WTC11 (cell line): ENCODE measurements at regions not wholly inside any gene's neighbourhood (a gene's known extent, or its start where the extent isn't known, plus 50 kb on each side); places are given as distances from the start of the nearest gene placed in this dataset.

ENCODE experiments used
- ATAC-seq: fragments of 200-7000 bp; cut with Tn5 transposase; 2 replicates; pipeline ENCODE4 v1.10.0; 2021; ENCODE audit warnings: mild to moderate bottlenecking, moderate library complexity
- CTCF ChIA-PET: fragments of 300-600 bp; sonication (Branson Sonifier 250); formaldehyde crosslinking; loops from one replicate; lab custom pipeline; 2021; ENCODE audit warnings: antibody characterized with exemption; lab: Charles Lee
- POLR2A ChIA-PET: fragments of 350-600 bp; sonication (Branson Sonifier 250); formaldehyde crosslinking; loops from one replicate; lab custom pipeline; 2021; ENCODE audit warnings: antibody characterized with exemption; lab: Charles Lee
- DNase-seq: peaks from one replicate; pipeline ENCODE4 v3.0.0; 2021; ENCODE audit warnings: low spot score
- H3K27ac Mint-ChIP-seq: 2 replicates; pipeline ENCODE4 v1.8.0; 2021; ENCODE audit warnings: mixed read lengths
- H3K27me3 Mint-ChIP-seq: 2 replicates; pipeline ENCODE4 v1.8.0; 2021; ENCODE audit warnings: low read depth, mild to moderate bottlenecking, moderate library complexity, mixed read lengths
- H3K36me3 Mint-ChIP-seq: 2 replicates; pipeline ENCODE4 v1.8.0; 2021; ENCODE audit warnings: mixed read lengths
- H3K4me1 Mint-ChIP-seq: 2 replicates; pipeline ENCODE4 v1.8.0; 2022; ENCODE audit warnings: mixed read lengths
- H3K4me3 Mint-ChIP-seq: 2 replicates; pipeline ENCODE4 v1.8.0; 2021; ENCODE audit warnings: mild to moderate bottlenecking, moderate library complexity, mixed read lengths
- H3K9me3 Mint-ChIP-seq: 2 replicates; pipeline ENCODE4 v1.8.0; 2021; ENCODE audit warnings: mixed read lengths
- ATF1 ChIP-seq: sonication (generic); formaldehyde crosslinking; IDR thresholded peaks from 2 replicates; pipeline ENCODE4 v1.8.1; 2023; ENCODE audit warnings: mild to moderate bottlenecking, moderate library complexity, missing genetic modification reagents
- CREB1 ChIP-seq: sonication (generic); formaldehyde crosslinking; IDR thresholded peaks from 2 replicates; pipeline ENCODE4 v1.8.0; 2023; ENCODE audit warnings: mild to moderate bottlenecking, missing genetic modification reagents
- E2F4 ChIP-seq: sonication (generic); formaldehyde crosslinking; IDR thresholded peaks from 2 replicates; pipeline ENCODE4 v1.8.1; 2022; ENCODE audit warnings: low read depth, mild to moderate bottlenecking, moderate library complexity, missing genetic modification reagents, borderline replicate concordance
- ESRRA ChIP-seq: sonication (generic); formaldehyde crosslinking; IDR thresholded peaks from 2 replicates; pipeline ENCODE4 v1.8.1; 2022; ENCODE audit warnings: mild to moderate bottlenecking, missing genetic modification reagents, borderline replicate concordance
- ETV6 ChIP-seq: sonication (generic); formaldehyde crosslinking; IDR thresholded peaks from 2 replicates; pipeline ENCODE4 v1.8.1; 2022; ENCODE audit warnings: mild to moderate bottlenecking, missing genetic modification reagents
- FOXP1 ChIP-seq: sonication (generic); formaldehyde crosslinking; IDR thresholded peaks from 2 replicates; pipeline ENCODE4 v1.8.0; 2022; ENCODE audit warnings: missing genetic modification reagents, mild to moderate bottlenecking, moderate library complexity, borderline replicate concordance
- KAT7 ChIP-seq: sonication (generic); formaldehyde crosslinking; IDR thresholded peaks from 2 replicates; pipeline ENCODE4 v1.8.1; 2023; ENCODE audit warnings: missing genetic modification reagents, mild to moderate bottlenecking, borderline replicate concordance
- MAX ChIP-seq: sonication (generic); formaldehyde crosslinking; IDR thresholded peaks from 2 replicates; pipeline ENCODE4 v1.8.0; 2022; ENCODE audit warnings: mild to moderate bottlenecking, missing genetic modification reagents
- NFYB ChIP-seq: sonication (generic); formaldehyde crosslinking; conservative IDR thresholded peaks from 2 replicates; pipeline ENCODE4 v1.8.0; 2022; ENCODE audit warnings: low read depth, missing genetic modification reagents
- NR2C2 ChIP-seq: sonication (generic); formaldehyde crosslinking; IDR thresholded peaks from 2 replicates; pipeline ENCODE4 v1.8.0; 2022; ENCODE audit warnings: mild to moderate bottlenecking, missing genetic modification reagents
- NR3C1 ChIP-seq: sonication (generic); formaldehyde crosslinking; conservative IDR thresholded peaks from 2 replicates; pipeline ENCODE4 v1.8.1; 2023; ENCODE audit warnings: low read depth, mild to moderate bottlenecking, missing genetic modification reagents
- OVOL2 ChIP-seq: fragments of 250-450 bp; sonication (Bioruptor Pico); IDR thresholded peaks from 2 replicates; pipeline ENCODE4 v1.9.0; 2021; ENCODE audit warnings: mild to moderate bottlenecking, borderline replicate concordance
- RELA ChIP-seq: sonication (generic); formaldehyde crosslinking; IDR thresholded peaks from 2 replicates; pipeline ENCODE4 v1.8.1; 2022; ENCODE audit warnings: missing genetic modification reagents, mild to moderate bottlenecking, borderline replicate concordance
- TP53 ChIP-seq: sonication (generic); formaldehyde crosslinking; IDR thresholded peaks from 2 replicates; pipeline ENCODE4 v1.8.1; 2023; ENCODE audit warnings: mild to moderate bottlenecking, missing genetic modification reagents
- USF2 ChIP-seq: sonication (generic); formaldehyde crosslinking; IDR thresholded peaks from 2 replicates; pipeline ENCODE4 v1.8.1; 2023; ENCODE audit warnings: mild to moderate bottlenecking, missing genetic modification reagents, moderate library complexity
- ZNF138 ChIP-seq: sonication (generic); formaldehyde crosslinking; conservative IDR thresholded peaks from 2 replicates; pipeline ENCODE4 v1.8.1; 2022; ENCODE audit warnings: mild to moderate bottlenecking, moderate library complexity, missing genetic modification reagents
- ZNF423 ChIP-seq: fragments of 250-450 bp; sonication (Bioruptor Pico); IDR thresholded peaks from 2 replicates; pipeline ENCODE4 v2.1.2; 2022; ENCODE audit warnings: mild to moderate bottlenecking, moderate library complexity
- ZNF512 ChIP-seq: sonication (generic); formaldehyde crosslinking; IDR thresholded peaks from 2 replicates; pipeline ENCODE4 v1.8.1; 2022; ENCODE audit warnings: missing genetic modification reagents, borderline replicate concordance
- ZSCAN18 ChIP-seq: fragments of 250-450 bp; sonication (Bioruptor Pico); IDR thresholded peaks from 2 replicates; pipeline ENCODE4 v2.1.2; 2022; ENCODE audit warnings: mild to moderate bottlenecking, moderate library complexity
- TF ChIP-seq, protein P1 (sequence below): sonication (generic); formaldehyde crosslinking; IDR thresholded peaks from 2 replicates; pipeline ENCODE4 v1.8.0; 2022; ENCODE audit warnings: mild to moderate bottlenecking, missing genetic modification reagents
- TF ChIP-seq, protein P2 (sequence below): sonication (generic); formaldehyde crosslinking; IDR thresholded peaks from 2 replicates; pipeline ENCODE4 v1.8.0; 2022; ENCODE audit warnings: mild to moderate bottlenecking, missing genetic modification reagents
- TF ChIP-seq, protein P3 (sequence below): sonication (generic); formaldehyde crosslinking; IDR thresholded peaks from 2 replicates; pipeline ENCODE4 v1.8.1; 2022; ENCODE audit warnings: mild to moderate bottlenecking, missing genetic modification reagents, moderate library complexity, borderline replicate concordance
- TF ChIP-seq, protein P4 (sequence below): fragments of 250-450 bp; sonication (Bioruptor Pico); IDR thresholded peaks from 2 replicates; pipeline ENCODE4 v1.9.0; 2021; ENCODE audit warnings: mild to moderate bottlenecking

DNA sequence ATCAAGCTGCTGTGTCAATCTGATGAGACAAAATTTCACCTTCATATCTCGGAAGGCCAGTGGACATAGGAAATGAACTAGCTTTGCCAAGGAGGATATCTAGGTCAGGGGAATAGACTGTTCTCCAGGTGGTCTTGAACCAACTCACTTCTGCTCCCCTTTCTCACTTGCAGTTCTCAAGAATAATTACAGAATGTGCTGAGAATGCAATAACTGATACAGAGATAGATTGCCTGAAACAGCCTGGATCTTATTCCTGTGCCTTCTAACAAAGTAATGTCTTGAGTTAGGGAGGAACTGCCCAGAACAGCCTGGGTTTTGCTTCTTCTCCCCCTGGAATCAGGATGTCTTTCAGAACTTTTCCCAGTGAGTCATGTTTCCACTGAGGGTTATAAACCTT, 636.7 kb downstream of the KCNT2 start (continued):
- TF ChIP-seq, protein P1, sequence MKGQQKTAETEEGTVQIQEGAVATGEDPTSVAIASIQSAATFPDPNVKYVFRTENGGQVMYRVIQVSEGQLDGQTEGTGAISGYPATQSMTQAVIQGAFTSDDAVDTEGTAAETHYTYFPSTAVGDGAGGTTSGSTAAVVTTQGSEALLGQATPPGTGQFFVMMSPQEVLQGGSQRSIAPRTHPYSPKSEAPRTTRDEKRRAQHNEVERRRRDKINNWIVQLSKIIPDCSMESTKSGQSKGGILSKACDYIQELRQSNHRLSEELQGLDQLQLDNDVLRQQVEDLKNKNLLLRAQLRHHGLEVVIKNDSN (CRISPR knock-in tag): no peak
- TF ChIP-seq ZSCAN18 (no peak), NFYB (CRISPR knock-in tag) (no peak)
- TF ChIP-seq, all 79 proteins: peak for 0

DNA sequence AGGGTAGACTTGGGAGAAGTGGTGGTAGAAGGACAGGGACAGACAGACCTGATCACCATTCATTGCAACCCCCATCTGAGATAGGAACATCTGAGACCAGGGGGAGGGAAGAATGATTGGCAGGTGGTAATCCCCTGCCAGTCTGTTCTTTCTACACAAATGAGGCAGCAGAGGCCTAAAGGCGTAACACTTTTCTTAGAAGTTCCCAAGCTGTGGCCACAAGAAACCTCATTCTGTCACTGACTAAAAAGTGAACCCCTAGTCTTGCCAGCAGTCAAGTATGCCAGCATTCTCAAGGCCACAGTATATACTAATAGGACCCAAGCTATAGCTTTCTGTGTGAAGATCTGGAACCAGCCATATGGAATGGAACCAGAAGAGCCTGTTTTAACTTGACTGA, 638.0 kb downstream of the KCNT2 start:
- Mint-ChIP-seq H3K36me3 (no peaks in the 10 kb centered on the region), H3K4me3 (no peak overlapping the region), H3K9me3 (peaks cover 6% of the 10 kb centered on the region), H3K4me1 (peaks cover 4% of the 10 kb centered on the region; the same call in 1 of the 2 replicates), H3K27ac (no peak overlapping the region), H3K27me3 (no peaks in the 10 kb centered on the region)
- no peak for ATAC-seq
- ChIA-PET CTCF (no interaction called here), POLR2A (no interaction called here)
- DNase-seq: no peak
- TF ChIP-seq RELA (CRISPR knock-in tag) (no peak), MAX (no peak), ESRRA (CRISPR knock-in tag) (no peak), NR3C1 (CRISPR knock-in tag) (no peak), E2F4 (CRISPR knock-in tag) (no peak), ZNF512 (CRISPR knock-in tag) (no peak), ETV6 (CRISPR knock-in tag) (no peak), USF2 (no peak), OVOL2 (CRISPR knock-in tag) (no peak), NR2C2 (CRISPR knock-in tag) (no peak), KAT7 (CRISPR knock-in tag) (no peak)
- TF ChIP-seq, protein P1 (CRISPR knock-in tag): no peak
- TF ChIP-seq, protein P2, sequence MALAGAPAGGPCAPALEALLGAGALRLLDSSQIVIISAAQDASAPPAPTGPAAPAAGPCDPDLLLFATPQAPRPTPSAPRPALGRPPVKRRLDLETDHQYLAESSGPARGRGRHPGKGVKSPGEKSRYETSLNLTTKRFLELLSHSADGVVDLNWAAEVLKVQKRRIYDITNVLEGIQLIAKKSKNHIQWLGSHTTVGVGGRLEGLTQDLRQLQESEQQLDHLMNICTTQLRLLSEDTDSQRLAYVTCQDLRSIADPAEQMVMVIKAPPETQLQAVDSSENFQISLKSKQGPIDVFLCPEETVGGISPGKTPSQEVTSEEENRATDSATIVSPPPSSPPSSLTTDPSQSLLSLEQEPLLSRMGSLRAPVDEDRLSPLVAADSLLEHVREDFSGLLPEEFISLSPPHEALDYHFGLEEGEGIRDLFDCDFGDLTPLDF (CRISPR knock-in tag): no peak
- TF ChIP-seq, all 79 proteins: peak for 0

GRCh38 chr1:195965475-195965874, 642.8 kb downstream of the KCNT2 start:
- peaks cover 7% of the 10 kb centered on the region for H3K4me1 Mint-ChIP-seq
- H3K36me3 Mint-ChIP-seq: no peaks in the 10 kb centered on the region
- ATAC-seq (no peak), DNase-seq (no peak)
- H3K9me3 Mint-ChIP-seq: peaks cover 6% of the 10 kb centered on the region
- POLR2A ChIA-PET: no interaction called here
- no peaks in the 10 kb centered on the region for H3K27me3 Mint-ChIP-seq
- CTCF ChIA-PET: no interaction called here
- no peak overlapping the region for H3K27ac Mint-ChIP-seq
- no peak overlapping the region for H3K4me3 Mint-ChIP-seq
- TF ChIP-seq ZNF423 (CRISPR knock-in tag): no peak
- TF ChIP-seq, protein P3, sequence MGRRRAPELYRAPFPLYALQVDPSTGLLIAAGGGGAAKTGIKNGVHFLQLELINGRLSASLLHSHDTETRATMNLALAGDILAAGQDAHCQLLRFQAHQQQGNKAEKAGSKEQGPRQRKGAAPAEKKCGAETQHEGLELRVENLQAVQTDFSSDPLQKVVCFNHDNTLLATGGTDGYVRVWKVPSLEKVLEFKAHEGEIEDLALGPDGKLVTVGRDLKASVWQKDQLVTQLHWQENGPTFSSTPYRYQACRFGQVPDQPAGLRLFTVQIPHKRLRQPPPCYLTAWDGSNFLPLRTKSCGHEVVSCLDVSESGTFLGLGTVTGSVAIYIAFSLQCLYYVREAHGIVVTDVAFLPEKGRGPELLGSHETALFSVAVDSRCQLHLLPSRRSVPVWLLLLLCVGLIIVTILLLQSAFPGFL: no peak
- TF ChIP-seq CREB1 (CRISPR knock-in tag): no peak
- no peak for TF ChIP-seq NR3C1 (CRISPR knock-in tag)
- TF ChIP-seq TP53 (CRISPR knock-in tag): no peak
- TF ChIP-seq ZNF138 (CRISPR knock-in tag): no peak
- TF ChIP-seq, protein P4, sequence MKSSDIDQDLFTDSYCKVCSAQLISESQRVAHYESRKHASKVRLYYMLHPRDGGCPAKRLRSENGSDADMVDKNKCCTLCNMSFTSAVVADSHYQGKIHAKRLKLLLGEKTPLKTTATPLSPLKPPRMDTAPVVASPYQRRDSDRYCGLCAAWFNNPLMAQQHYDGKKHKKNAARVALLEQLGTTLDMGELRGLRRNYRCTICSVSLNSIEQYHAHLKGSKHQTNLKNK (CRISPR knock-in tag): no peak
- no peak for TF ChIP-seq ESRRA (CRISPR knock-in tag)
- TF ChIP-seq FOXP1 (CRISPR knock-in tag): no peak
- no peak for TF ChIP-seq ATF1
